Endothelial cell of umbilical vein (primary cell): ENCODE measurements at regions not wholly inside any gene's neighbourhood (a gene's known extent, or its start where the extent isn't known, plus 50 kb on each side); places are given as distances from the start of the nearest gene placed in this dataset.

Source experiments
- BruUV-seq: library from RNA; stranded (reverse); fragments of 400-500 nt; replicated peaks from 2 replicates; lab custom pipeline; 2021; lab: Mats Ljungman, UMichigan
- CTCF ChIA-PET: fragments of 300-600, 350-600 bp; sonication (Branson Sonifier 250); formaldehyde crosslinking; loops from one replicate; lab custom pipeline; 2021; ENCODE audit warnings: antibody characterized with exemption, inconsistent platforms; lab: Charles Lee
- POLR2A ChIA-PET: fragments of 300-600, 350-600 bp; sonication (Branson Sonifier 250); formaldehyde crosslinking; loops from one replicate; lab custom pipeline; 2021; ENCODE audit warnings: antibody characterized with exemption, inconsistent platforms; lab: Charles Lee
- DNase-seq: peaks from one replicate; pipeline ENCODE4 v3.0.0-alpha.2; 2011; ENCODE audit warnings: low read depth, low spot score
- FAIRE-seq: peaks from 2 replicates; lab custom pipeline; 2011; peaks lifted over from hg19 to GRCh38; lab: Jason Lieb, UNC
- H2AFZ ChIP-seq: 2 replicates; pipeline ENCODE4 v1.6.0; 2012; ENCODE audit warnings: low read depth, low read length, control low read depth, inconsistent platforms
- H3K27ac ChIP-seq: 2 replicates; pipeline ENCODE4 v1.5.1; 2011; ENCODE audit warnings: low read depth, mild to moderate bottlenecking, control low read depth, low read length, moderate library complexity; ENCODE audit not compliant: insufficient read depth
- H3K27me3 ChIP-seq, 2 experiments: 2 replicates each; pipeline versions ENCODE4 v1.6.0 to v1.6.1; 2011; ENCODE audit warnings: low read length in 2 of 2, mixed read lengths in 1 of 2; ENCODE audit not compliant: control insufficient read depth in 2 of 2, insufficient read depth in 2 of 2
- H3K36me3 ChIP-seq, 2 experiments: 2 replicates in 1 of 2; 3 replicates in 1 of 2; pipeline ENCODE4 v1.5.1; 2011; ENCODE audit warnings: low read length in 2 of 2, mild to moderate bottlenecking in 1 of 2, moderate library complexity in 1 of 2; ENCODE audit not compliant: control insufficient read depth in 2 of 2, insufficient read depth in 2 of 2; ENCODE audit errors: extremely low read depth in 1 of 2
- H3K4me1 ChIP-seq: 3 replicates; pipeline ENCODE4 v1.5.1; 2011; ENCODE audit warnings: mild to moderate bottlenecking, low read length; ENCODE audit not compliant: control insufficient read depth, insufficient read depth; ENCODE audit errors: extremely low read depth
- H3K4me2 ChIP-seq: 2 replicates; pipeline ENCODE4 v1.6.1; 2011; ENCODE audit warnings: low read length, control low read depth, mixed read lengths; ENCODE audit not compliant: insufficient read depth
- H3K4me3 ChIP-seq, 3 experiments: fragments of 200-600 bp in 1 of 3; sonication (generic), shearing (Covaris generic) in 1 of 3; replicated peaks in 1 of 3; 2 replicates each; pipeline ENCODE4 v1.5.1; 2011 to 2016; ENCODE audit warnings: control low read depth in 3 of 3, low read length in 3 of 3, mild to moderate bottlenecking in 2 of 3, inconsistent platforms in 1 of 3, low read depth in 1 of 3, moderate library complexity in 1 of 3; ENCODE audit not compliant: insufficient read depth in 1 of 3
- H3K79me2 ChIP-seq: 2 replicates; pipeline ENCODE4 v1.6.0; 2012; ENCODE audit warnings: low read length, inconsistent platforms; ENCODE audit not compliant: control insufficient read depth, insufficient read depth
- H3K9ac ChIP-seq: replicated peaks from 2 replicates; pipeline ENCODE3; 2011; ENCODE audit warnings: low read length, control low read depth; ENCODE audit not compliant: insufficient read depth; ENCODE audit errors: extremely low read depth
- H3K9me1 ChIP-seq: replicated peaks from 3 replicates; pipeline ENCODE4 v1.6.0; 2011; ENCODE audit warnings: mild to moderate bottlenecking, low read length; ENCODE audit not compliant: control insufficient read depth, insufficient read depth; ENCODE audit errors: extremely low read depth
- H3K9me3 ChIP-seq: replicated peaks from 2 replicates; pipeline ENCODE4 v1.5.1; 2012; ENCODE audit warnings: low read length, inconsistent platforms; ENCODE audit not compliant: control insufficient read depth, insufficient read depth
- H4K20me1 ChIP-seq: replicated peaks from 2 replicates; pipeline ENCODE3; 2011; ENCODE audit warnings: mild to moderate bottlenecking, low read length; ENCODE audit not compliant: control insufficient read depth, insufficient read depth; ENCODE audit errors: extremely low read depth
- EZH2 ChIP-seq: IDR thresholded peaks from 2 replicates; pipeline ENCODE4 v1.6.1; 2012; ENCODE audit warnings: borderline replicate concordance, low read depth, mild to moderate bottlenecking, moderate library complexity, low read length, inconsistent platforms; ENCODE audit not compliant: severe bottlenecking
- FOS ChIP-seq: IDR thresholded peaks from 2 replicates; pipeline ENCODE4 v1.6.1; 2011; ENCODE audit warnings: mild to moderate bottlenecking, low read length, moderate library complexity, borderline replicate concordance; ENCODE audit not compliant: insufficient read depth
- GATA2 ChIP-seq: IDR thresholded peaks from 2 replicates; pipeline ENCODE4 v1.7.0; 2011; ENCODE audit warnings: low read depth, mild to moderate bottlenecking, moderate library complexity, mixed read lengths, low read length; ENCODE audit not compliant: insufficient read length, insufficient read depth
- JUN ChIP-seq: IDR thresholded peaks from 2 replicates; pipeline ENCODE4 v1.6.1; 2011; ENCODE audit warnings: borderline replicate concordance, low read depth; ENCODE audit not compliant: insufficient read length, insufficient read depth
- MYC ChIP-seq: IDR thresholded peaks from one replicate; pipeline ENCODE4 v1.6.1; 2011; ENCODE audit warnings: mild to moderate bottlenecking, low read depth, low read length
- POLR2A ChIP-seq: IDR thresholded peaks from 2 replicates; pipeline ENCODE4 v1.6.1; 2012; ENCODE audit warnings: low read depth, mild to moderate bottlenecking, control low read depth, low read length
- POLR2AphosphoS5 ChIP-seq: IDR thresholded peaks from 2 replicates; pipeline ENCODE4 v1.6.1; 2012; ENCODE audit warnings: low read depth, mild to moderate bottlenecking, control low read depth, low read length, moderate library complexity; ENCODE audit not compliant: insufficient read depth
- dilution Hi-C: fragments of 300-500 bp; cut with MboI; formaldehyde crosslinking; loops from one replicate; pipeline ENCODE4 v1.15.0; 2019; ENCODE audit warnings: low sequenced_read_pairs; ENCODE audit not compliant: extremely low pct_ligation_motif_present
- intact Hi-C: fragments of 100-400 bp; cut with micrococcal nuclease; formaldehyde crosslinking; loops from one replicate; pipeline ENCODE4 v1.10.0; 2022
- TF ChIP-seq, protein P1 (sequence below): IDR thresholded peaks from 2 replicates; pipeline ENCODE4 v1.6.1; 2011; ENCODE audit not compliant: insufficient read depth, insufficient read length
- TF ChIP-seq, protein P2 (sequence below), 2 donors: IDR thresholded peaks; 1 replicate in 1 of 2; 2 replicates in 1 of 2; pipeline ENCODE4 v1.5.1; 2011; ENCODE audit warnings: low read length in 2 of 2, mild to moderate bottlenecking in 2 of 2, moderate library complexity in 2 of 2, control low read depth in 1 of 2, inconsistent platforms in 1 of 2, low read depth in 1 of 2; ENCODE audit not compliant: insufficient read depth in 1 of 2; ENCODE audit errors: extremely low read depth in 1 of 2

DNA sequence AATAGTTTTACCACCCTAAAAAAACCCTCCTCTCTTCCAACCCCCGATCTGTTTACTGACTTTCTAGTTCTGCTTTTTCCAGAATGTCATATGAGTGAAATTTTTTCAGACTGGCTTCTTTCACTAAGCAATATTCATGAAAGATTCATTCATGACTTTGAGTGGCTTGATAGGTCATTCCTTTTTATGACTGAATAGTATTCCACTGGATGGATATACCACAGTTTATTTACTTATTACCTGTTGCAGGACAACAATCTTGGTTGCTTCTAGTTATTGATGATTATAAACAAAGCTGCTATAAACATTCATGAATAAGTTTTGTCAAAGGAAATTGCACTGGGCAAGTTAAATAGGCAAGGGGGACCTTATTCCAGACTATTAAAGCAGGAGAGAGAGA lies 264.2 kb downstream of the UTP18 start:
- dilution Hi-C loops (no loop called here), intact Hi-C loops (no loop called here)
- Histone ChIP-seq H3K36me3 (no peaks in the 10 kb centered on the region), H2AFZ (no peak overlapping the region), H3K79me2 (no peaks in the 10 kb centered on the region), H3K4me2 (no peak overlapping the region), H3K4me1 (no peaks in the 10 kb centered on the region), H4K20me1 (no peaks in the 10 kb centered on the region), H3K27ac (no peak overlapping the region), H3K9ac (no peak overlapping the region), H3K4me3 (no peak overlapping the region), H3K9me3 (no peaks in the 10 kb centered on the region), H3K27me3 (no peaks in the 10 kb centered on the region), H3K9me1 (no peaks in the 10 kb centered on the region)
- BruUV-seq = no TSS peak
- FAIRE-seq (no peak), DNase-seq (no peak)
- POLR2A ChIA-PET = no interaction called here
- CTCF ChIA-PET = no interaction called here
- TF ChIP-seq POLR2A = no peak
- no peak for TF ChIP-seq FOS
- no peak for TF ChIP-seq EZH2
- TF ChIP-seq POLR2AphosphoS5 = no peak
- TF ChIP-seq, protein P1, sequence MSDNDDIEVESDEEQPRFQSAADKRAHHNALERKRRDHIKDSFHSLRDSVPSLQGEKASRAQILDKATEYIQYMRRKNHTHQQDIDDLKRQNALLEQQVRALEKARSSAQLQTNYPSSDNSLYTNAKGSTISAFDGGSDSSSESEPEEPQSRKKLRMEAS = no peak
- no peak for TF ChIP-seq MYC
- TF ChIP-seq, protein P2, sequence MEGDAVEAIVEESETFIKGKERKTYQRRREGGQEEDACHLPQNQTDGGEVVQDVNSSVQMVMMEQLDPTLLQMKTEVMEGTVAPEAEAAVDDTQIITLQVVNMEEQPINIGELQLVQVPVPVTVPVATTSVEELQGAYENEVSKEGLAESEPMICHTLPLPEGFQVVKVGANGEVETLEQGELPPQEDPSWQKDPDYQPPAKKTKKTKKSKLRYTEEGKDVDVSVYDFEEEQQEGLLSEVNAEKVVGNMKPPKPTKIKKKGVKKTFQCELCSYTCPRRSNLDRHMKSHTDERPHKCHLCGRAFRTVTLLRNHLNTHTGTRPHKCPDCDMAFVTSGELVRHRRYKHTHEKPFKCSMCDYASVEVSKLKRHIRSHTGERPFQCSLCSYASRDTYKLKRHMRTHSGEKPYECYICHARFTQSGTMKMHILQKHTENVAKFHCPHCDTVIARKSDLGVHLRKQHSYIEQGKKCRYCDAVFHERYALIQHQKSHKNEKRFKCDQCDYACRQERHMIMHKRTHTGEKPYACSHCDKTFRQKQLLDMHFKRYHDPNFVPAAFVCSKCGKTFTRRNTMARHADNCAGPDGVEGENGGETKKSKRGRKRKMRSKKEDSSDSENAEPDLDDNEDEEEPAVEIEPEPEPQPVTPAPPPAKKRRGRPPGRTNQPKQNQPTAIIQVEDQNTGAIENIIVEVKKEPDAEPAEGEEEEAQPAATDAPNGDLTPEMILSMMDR (IDR thresholded peaks at IDR 0.05; ENCODE audit: extremely low read depth in 1 of 2, insufficient read depth in 1 of 2, low read depth in 1 of 2, low read length in 2 of 2) = no peak
- no peak for TF ChIP-seq JUN
- no peak for TF ChIP-seq GATA2
